Spleen (tissue), 7 donors: ENCODE measurements at regions not wholly inside any gene's neighbourhood (a gene's known extent, or its start where the extent isn't known, plus 50 kb on each side); places are given as distances from the start of the nearest gene placed in this dataset.
"Not testable (repeated sequence)": the region's sequence is repeated elsewhere in the genome, so short reads cannot be mapped to it uniquely, and the experiment has no call there.

Experiments
- POLR2AphosphoS5 ChIP-seq, 3 donors: sonication (generic); formaldehyde crosslinking; IDR thresholded peaks; one replicate each; pipeline ENCODE4 v1.5.1; 2017; ENCODE audit warnings: antibody characterized with exemption in 3 of 3
- TF ChIP-seq, protein P1 (sequence below), 11 experiments: fragments of 200-600 bp in 7 of 11; fragments of 450-650 bp in 4 of 11; sonication (generic) in 4 of 11; IDR thresholded peaks in 8 of 11; conservative IDR thresholded peaks in 3 of 11; 1 replicate in 7 of 11; 2 replicates in 4 of 11; pipeline versions ENCODE4 v1.4.0 to v1.8.0; 2016 to 2021; ENCODE audit warnings: antibody characterized with exemption in 11 of 11, inconsistent platforms in 4 of 11, mild to moderate bottlenecking in 1 of 11
- donor health status: DM: no; HTN: no; CAD: no; lungs with moderate emphysema.
- donor health status: DM: no; HTN: no; CAD: no.
- donor health status: DM: no; HTN: no; CAD: no.

GRCh38 chr3:75583116-75583515 is 81.0 kb upstream of the FRG2C start:
- TF ChIP-seq, protein P1, sequence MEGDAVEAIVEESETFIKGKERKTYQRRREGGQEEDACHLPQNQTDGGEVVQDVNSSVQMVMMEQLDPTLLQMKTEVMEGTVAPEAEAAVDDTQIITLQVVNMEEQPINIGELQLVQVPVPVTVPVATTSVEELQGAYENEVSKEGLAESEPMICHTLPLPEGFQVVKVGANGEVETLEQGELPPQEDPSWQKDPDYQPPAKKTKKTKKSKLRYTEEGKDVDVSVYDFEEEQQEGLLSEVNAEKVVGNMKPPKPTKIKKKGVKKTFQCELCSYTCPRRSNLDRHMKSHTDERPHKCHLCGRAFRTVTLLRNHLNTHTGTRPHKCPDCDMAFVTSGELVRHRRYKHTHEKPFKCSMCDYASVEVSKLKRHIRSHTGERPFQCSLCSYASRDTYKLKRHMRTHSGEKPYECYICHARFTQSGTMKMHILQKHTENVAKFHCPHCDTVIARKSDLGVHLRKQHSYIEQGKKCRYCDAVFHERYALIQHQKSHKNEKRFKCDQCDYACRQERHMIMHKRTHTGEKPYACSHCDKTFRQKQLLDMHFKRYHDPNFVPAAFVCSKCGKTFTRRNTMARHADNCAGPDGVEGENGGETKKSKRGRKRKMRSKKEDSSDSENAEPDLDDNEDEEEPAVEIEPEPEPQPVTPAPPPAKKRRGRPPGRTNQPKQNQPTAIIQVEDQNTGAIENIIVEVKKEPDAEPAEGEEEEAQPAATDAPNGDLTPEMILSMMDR (IDR thresholded peaks at IDR 0.05 in 8 of 11, conservative IDR thresholded peaks at IDR 0.05 in 3 of 11): not testable (repeated sequence)
- not testable (repeated sequence) for TF ChIP-seq POLR2AphosphoS5 (IDR thresholded peaks at IDR 0.05)
